Adipocyte (in vitro differentiated cells): ENCODE measurements at regions not wholly inside any gene's neighbourhood (a gene's known extent, or its start where the extent isn't known, plus 50 kb on each side); places are given as distances from the start of the nearest gene placed in this dataset.
A peak's percentile ranks its signal among the peaks of the same experiment; 100 is the strongest.

ENCODE experiments used
- DNase-seq: peaks from one replicate; pipeline ENCODE4 v3.0.0-alpha.2; 2015; ENCODE audit warnings: low read depth
- H3K27me3 ChIP-seq: replicated peaks from 2 replicates; pipeline ENCODE4 v1.7.0; 2013; ENCODE audit warnings: mild to moderate bottlenecking, low read length, moderate library complexity; ENCODE audit not compliant: control insufficient read depth, insufficient read depth
- H3K36me3 ChIP-seq: 2 replicates; pipeline ENCODE4 v1.7.0; 2013; ENCODE audit warnings: low read length, mild to moderate bottlenecking, moderate library complexity; ENCODE audit not compliant: control insufficient read depth, insufficient read depth, severe bottlenecking
- H3K4me1 ChIP-seq: 2 replicates; pipeline ENCODE4 v1.7.0; 2013; ENCODE audit warnings: mild to moderate bottlenecking, low read length, moderate library complexity; ENCODE audit not compliant: control insufficient read depth, insufficient read depth
- H3K4me3 ChIP-seq: 2 replicates; pipeline ENCODE4 v1.7.0; 2013; ENCODE audit warnings: mild to moderate bottlenecking, low read length, moderate library complexity
- H3K9ac ChIP-seq: 2 replicates; pipeline ENCODE4 v1.7.0; 2013; ENCODE audit warnings: mild to moderate bottlenecking, low read length, moderate library complexity
- H3K9me3 ChIP-seq: 2 replicates; pipeline ENCODE4 v1.7.0; 2013; ENCODE audit warnings: mild to moderate bottlenecking, low read length, moderate library complexity; ENCODE audit not compliant: control insufficient read depth

- no peak for DNase-seq
- H3K27me3 ChIP-seq = no peaks in the 10 kb centered on the region
- H3K4me3 ChIP-seq = peak overlapping the region; percentile 68
- H3K36me3 ChIP-seq = no peaks in the 10 kb centered on the region
- no peak overlapping the region for H3K9ac ChIP-seq
- H3K4me1 ChIP-seq = peaks cover 23% of the 10 kb centered on the region
- no peaks in the 10 kb centered on the region for H3K9me3 ChIP-seq
These were observed 70.2 kb downstream of the HRH4 start for GRCh38 chr18:24530630-24531111.

DNA sequence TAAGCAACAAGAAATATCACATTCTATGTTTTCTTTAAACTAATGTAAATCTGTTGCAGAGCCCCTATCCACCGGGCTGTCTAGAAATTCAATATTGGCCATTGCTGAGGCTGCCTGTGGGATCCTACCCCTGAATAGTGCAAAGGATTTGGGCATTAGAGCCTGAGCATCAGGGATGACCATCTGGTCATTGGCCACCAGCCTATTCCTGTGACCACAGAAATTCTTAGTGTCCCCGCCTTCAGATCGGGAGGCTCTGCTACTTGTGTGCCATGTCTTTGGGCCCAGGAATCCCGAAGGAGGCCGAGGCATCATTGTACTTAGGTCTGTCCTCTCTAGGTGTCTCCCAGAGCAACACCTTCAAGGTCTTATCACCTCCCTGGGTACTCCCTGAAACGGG is 73.8 kb downstream of the HRH4 start:
- Histone ChIP-seq H3K36me3 (no peaks in the 10 kb centered on the region), H3K4me1 (peaks cover 46% of the 10 kb centered on the region), H3K4me3 (no peak overlapping the region), H3K9me3 (no peaks in the 10 kb centered on the region), H3K9ac (no peak overlapping the region), H3K27me3 (no peaks in the 10 kb centered on the region)
- no peak for DNase-seq

- no peak for DNase-seq
These were observed 74.3 kb downstream of the HRH4 start for GRCh38 chr18:24534737-24535136.

GRCh38 chr18:24535527-24536295 is 75.3 kb downstream of the HRH4 start:
- H3K4me1 ChIP-seq = peaks cover 50% of the 10 kb centered on the region
- H3K9me3 ChIP-seq = no peaks in the 10 kb centered on the region
- peak overlapping the region; percentile 1 for H3K4me3 ChIP-seq
- no peak overlapping the region for H3K9ac ChIP-seq
- DNase-seq = no peak
- H3K27me3 ChIP-seq = no peaks in the 10 kb centered on the region
- H3K36me3 ChIP-seq = no peaks in the 10 kb centered on the region

More at GRCh38 chr18:24534737-24535136, 74.3 kb downstream of the HRH4 start:
- Histone ChIP-seq H3K4me3 (no peak overlapping the region), H3K36me3 (no peaks in the 10 kb centered on the region), H3K27me3 (no peaks in the 10 kb centered on the region), H3K9me3 (no peaks in the 10 kb centered on the region), H3K9ac (no peak overlapping the region), H3K4me1 (peaks cover 48% of the 10 kb centered on the region)

- Histone ChIP-seq H3K36me3 (no peaks in the 10 kb centered on the region), H3K9ac (no peak overlapping the region), H3K4me3 (no peak overlapping the region), H3K9me3 (no peaks in the 10 kb centered on the region), H3K4me1 (peaks cover 47% of the 10 kb centered on the region), H3K27me3 (no peaks in the 10 kb centered on the region)
- no peak for DNase-seq
These were observed 75.9 kb downstream of the HRH4 start for GRCh38 chr18:24536326-24536725.

DNA sequence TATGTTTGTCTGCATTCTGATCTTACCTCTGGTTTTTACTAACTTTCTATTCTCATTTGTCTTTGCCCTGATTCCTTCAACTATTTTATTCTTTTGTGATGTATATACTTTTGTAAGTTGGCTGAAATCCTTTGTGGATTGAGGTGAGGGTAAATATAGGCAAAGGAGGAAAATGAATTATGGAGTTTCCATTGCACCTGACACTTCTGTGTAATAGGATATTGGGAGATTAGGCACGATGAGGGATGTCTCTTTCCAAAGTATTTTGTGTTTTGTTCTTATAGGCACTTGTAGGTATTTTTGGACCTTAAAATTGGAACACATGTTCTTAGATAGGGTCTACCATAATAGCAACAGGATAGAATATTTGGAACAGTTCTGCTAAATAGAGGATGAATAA is 76.4 kb downstream of the HRH4 start:
- Histone ChIP-seq H3K9me3 (no peaks in the 10 kb centered on the region), H3K4me3 (no peak overlapping the region), H3K4me1 (peaks cover 47% of the 10 kb centered on the region), H3K36me3 (no peaks in the 10 kb centered on the region), H3K27me3 (no peaks in the 10 kb centered on the region), H3K9ac (no peak overlapping the region)
- no peak for DNase-seq

- H3K9ac ChIP-seq = no peak overlapping the region
- no peaks in the 10 kb centered on the region for H3K36me3 ChIP-seq
- DNase-seq = no peak
- no peaks in the 10 kb centered on the region for H3K27me3 ChIP-seq
- peaks cover 47% of the 10 kb centered on the region for H3K4me1 ChIP-seq
- no peak overlapping the region for H3K4me3 ChIP-seq
- H3K9me3 ChIP-seq = no peaks in the 10 kb centered on the region
These were observed 78.2 kb downstream of the HRH4 start for GRCh38 chr18:24538414-24539264.

- Histone ChIP-seq H3K9ac (no peak overlapping the region), H3K36me3 (no peaks in the 10 kb centered on the region), H3K4me3 (no peak overlapping the region), H3K9me3 (no peaks in the 10 kb centered on the region), H3K27me3 (no peaks in the 10 kb centered on the region), H3K4me1 (peaks cover 41% of the 10 kb centered on the region)
- no peak for DNase-seq
These were observed 79.6 kb downstream of the HRH4 start for GRCh38 chr18:24539866-24540617.

- Histone ChIP-seq H3K4me3 (no peak overlapping the region), H3K9me3 (no peaks in the 10 kb centered on the region), H3K27me3 (no peaks in the 10 kb centered on the region), H3K9ac (no peak overlapping the region), H3K4me1 (peaks cover 32% of the 10 kb centered on the region), H3K36me3 (no peaks in the 10 kb centered on the region)
- DNase-seq = no peak
These were observed 80.5 kb downstream of the HRH4 start for GRCh38 chr18:24540896-24541295.

GRCh38 chr18:24543086-24543794 is 82.8 kb downstream of the HRH4 start:
- Histone ChIP-seq H3K4me3 (no peak overlapping the region), H3K27me3 (no peaks in the 10 kb centered on the region)
- DNase-seq = no peak

More at GRCh38 chr18:24543086-24543794, 82.8 kb downstream of the HRH4 start:
- Histone ChIP-seq H3K9ac (no peak overlapping the region), H3K9me3 (no peaks in the 10 kb centered on the region), H3K4me1 (peaks cover 19% of the 10 kb centered on the region), H3K36me3 (no peaks in the 10 kb centered on the region)
